HEK293T (cell line): ENCODE measurements at regions not wholly inside any gene's neighbourhood (a gene's known extent, or its start where the extent isn't known, plus 50 kb on each side); places are given as distances from the start of the nearest gene placed in this dataset.

ENCODE experiments used
- ARNT ChIP-seq: fragments of 450-650 bp; IDR thresholded peaks from 2 replicates; pipeline ENCODE4 v1.6.1; 2017; ENCODE audit warnings: mild to moderate bottlenecking
- BHLHE40 ChIP-seq: fragments of 450-650 bp; IDR thresholded peaks from 2 replicates; pipeline ENCODE4 v1.6.1; 2016; ENCODE audit warnings: mild to moderate bottlenecking, moderate library complexity, borderline replicate concordance
- ELF4 ChIP-seq: fragments of 450-650 bp; IDR thresholded peaks from 2 replicates; pipeline ENCODE4 v1.6.1; 2017; ENCODE audit warnings: antibody characterized with exemption
- FOXA1 ChIP-seq: fragments of 450-650 bp; IDR thresholded peaks from 2 replicates; pipeline ENCODE4 v1.6.1; 2016; ENCODE audit warnings: mild to moderate bottlenecking
- FOXK2 ChIP-seq: fragments of 450-650 bp; IDR thresholded peaks from 2 replicates; pipeline ENCODE4 v1.6.1; 2016; ENCODE audit warnings: mild to moderate bottlenecking
- FOXM1 ChIP-seq: fragments of 450-650 bp; IDR thresholded peaks from 2 replicates; pipeline ENCODE4 v1.6.1; 2017; ENCODE audit warnings: mild to moderate bottlenecking, borderline replicate concordance
- HDGF ChIP-seq: fragments of 450-650 bp; IDR thresholded peaks from 2 replicates; pipeline ENCODE4 v1.6.1; 2017; ENCODE audit warnings: antibody characterized with exemption, borderline replicate concordance
- NFRKB ChIP-seq: fragments of 450-650 bp; IDR thresholded peaks from 2 replicates; pipeline ENCODE4 v1.6.1; 2016; ENCODE audit warnings: mild to moderate bottlenecking, moderate library complexity
- SP1 ChIP-seq: fragments of 450-650 bp; IDR thresholded peaks from 2 replicates; pipeline ENCODE4 v1.6.1; 2017
- SUZ12 ChIP-seq: fragments of 450-650 bp; IDR thresholded peaks from 2 replicates; pipeline ENCODE4 v1.6.1; 2016; ENCODE audit warnings: mild to moderate bottlenecking
- TARDBP ChIP-seq: fragments of 450-650 bp; IDR thresholded peaks from 2 replicates; pipeline ENCODE4 v1.6.1; 2016
- ZNF384 ChIP-seq: fragments of 450-650 bp; IDR thresholded peaks from 2 replicates; pipeline ENCODE4 v1.6.1; 2016

- no peak for TF ChIP-seq ZNF384
- TF ChIP-seq FOXM1, result no peak
- no peak for TF ChIP-seq BHLHE40
- TF ChIP-seq HDGF, result no peak
- TF ChIP-seq FOXA1, result no peak
- no peak for TF ChIP-seq SP1
- TF ChIP-seq ELF4, result no peak
- TF ChIP-seq SUZ12, result no peak
- no peak for TF ChIP-seq TARDBP
- no peak for TF ChIP-seq ARNT
- no peak for TF ChIP-seq NFRKB
- TF ChIP-seq FOXK2, result no peak
Observed at GRCh38 chr18:64840911-64841701, 692.2 kb upstream of the LINC00305 start.
